SW 1271 (cell line): ENCODE measurements at regions not wholly inside any gene's neighbourhood (a gene's known extent, or its start where the extent isn't known, plus 50 kb on each side); places are given as distances from the start of the nearest gene placed in this dataset.
"Not testable (repeated sequence)": the region's sequence is repeated elsewhere in the genome, so short reads cannot be mapped to it uniquely, and the experiment has no call there.

Source experiments
- DNase-seq, 2 experiments: peaks; one replicate each; lab custom pipeline; 2025; lab: John Stamatoyannopoulos, UW

DNA sequence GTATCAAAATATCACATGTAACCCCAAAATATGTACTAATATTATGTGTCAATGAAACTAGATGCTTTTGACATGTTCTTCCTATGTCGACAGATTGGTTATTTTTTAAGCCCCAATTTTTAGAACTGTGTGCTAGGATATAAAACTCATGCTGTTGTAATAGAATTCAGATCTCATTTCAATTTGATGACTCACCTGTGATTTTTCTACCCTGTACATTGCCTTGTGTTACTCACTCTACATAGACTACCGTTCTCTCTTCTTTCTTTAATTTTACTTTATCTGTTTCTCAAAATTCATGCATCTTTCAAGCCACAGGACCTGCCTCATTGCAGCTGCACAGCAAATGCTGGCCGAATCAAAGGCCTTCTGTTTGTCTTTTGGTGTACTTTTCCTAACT is 284.5 kb downstream of the MAT2B start:
- DNase-seq, result no peak

DNA sequence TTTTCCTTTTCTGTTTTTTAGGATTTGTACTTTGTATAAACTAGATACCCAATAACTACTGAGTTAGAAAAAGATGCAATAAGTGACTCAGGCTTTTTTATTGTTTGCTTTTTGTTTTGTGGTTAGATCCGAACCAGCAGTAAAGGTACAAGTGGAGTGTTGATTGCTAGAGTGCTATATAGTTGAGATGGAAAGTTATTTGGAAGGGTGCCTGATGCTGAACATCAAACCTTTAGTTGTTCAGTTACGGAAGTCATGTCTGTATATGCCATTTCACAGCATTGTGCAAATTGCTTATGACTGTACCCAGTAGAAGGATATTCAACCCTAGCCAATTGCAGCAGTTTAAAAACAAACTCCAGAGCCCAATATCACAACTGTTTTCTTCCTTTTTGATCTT is 285.1 kb downstream of the MAT2B start:
- no peak for DNase-seq

DNA sequence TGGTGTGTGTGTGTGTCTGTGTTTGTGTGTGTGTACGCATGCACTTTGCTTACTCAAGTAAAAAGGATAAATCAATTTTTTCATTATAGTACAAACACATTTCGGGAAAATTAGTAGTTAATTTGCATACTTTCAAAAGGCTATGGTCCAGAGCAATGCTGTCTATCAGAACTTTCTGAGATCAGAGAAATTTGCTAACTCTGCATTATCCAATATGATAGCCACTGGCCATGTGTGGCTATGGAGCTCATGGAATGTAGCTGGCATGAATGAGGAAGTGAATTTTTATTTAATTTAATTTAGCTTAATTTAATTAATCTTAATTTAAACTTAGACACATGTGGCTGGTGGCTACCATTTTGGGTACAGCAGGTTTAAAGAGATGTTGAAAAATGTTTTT is 289.6 kb downstream of the MAT2B start:
- DNase-seq, result no peak

DNA sequence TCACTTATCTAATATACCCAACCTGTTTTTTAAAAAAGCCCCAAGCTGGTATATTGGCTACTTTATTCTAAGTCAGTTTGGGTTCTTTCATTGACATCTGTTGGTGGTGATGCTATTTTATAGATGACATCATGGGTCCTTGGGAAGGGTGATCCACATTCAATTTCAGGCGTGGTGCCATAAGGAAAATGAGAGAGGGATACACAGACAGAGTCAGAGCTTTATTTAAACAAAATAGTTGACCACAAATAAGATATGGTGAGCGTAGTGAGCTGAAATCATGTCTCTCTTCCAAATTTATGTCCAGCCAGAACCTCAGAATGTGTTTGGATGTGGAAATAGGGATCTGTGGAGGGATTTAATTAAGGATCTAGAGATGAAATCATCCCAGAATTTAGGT is 302.4 kb downstream of the MAT2B start:
- no peak for DNase-seq

DNA sequence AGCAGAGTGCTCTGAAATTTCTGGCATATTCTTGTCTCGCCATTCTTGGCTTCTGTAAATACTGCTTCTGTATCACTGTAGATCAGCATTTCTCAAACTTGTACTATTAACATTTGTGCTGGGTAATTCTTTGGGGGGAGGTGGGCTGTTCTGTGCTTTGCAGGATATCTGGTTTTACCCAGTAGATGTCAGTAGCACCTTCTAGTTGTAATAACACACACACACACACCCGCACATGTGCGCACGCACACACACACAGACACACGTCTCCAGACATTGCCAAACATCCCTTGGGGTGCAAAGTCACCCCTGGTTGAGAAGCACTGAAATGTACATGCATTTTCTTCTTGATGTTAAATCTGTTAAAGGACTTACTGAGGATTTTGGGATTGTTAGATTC is 304.1 kb downstream of the MAT2B start:
- DNase-seq, result no peak

DNA sequence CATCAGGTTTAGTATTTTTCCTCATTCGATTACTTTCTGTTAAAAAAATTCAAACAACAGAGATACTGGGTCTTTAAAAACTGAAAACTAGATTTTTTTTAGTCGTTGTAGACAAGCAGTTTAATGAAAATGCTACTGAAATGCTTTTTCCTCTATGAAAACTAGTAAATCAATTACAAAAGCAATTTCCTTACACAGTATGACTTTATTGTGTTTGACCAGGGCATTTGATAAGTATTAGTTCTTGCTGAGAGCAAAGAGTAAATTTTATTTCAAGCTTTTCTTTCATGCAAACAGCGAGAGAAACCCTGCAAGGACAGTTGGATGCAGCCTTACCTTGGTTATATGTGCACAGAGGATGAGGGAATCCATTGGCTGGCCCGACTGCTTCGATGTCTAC is 308.5 kb downstream of the MAT2B start:
- no peak for DNase-seq

DNA sequence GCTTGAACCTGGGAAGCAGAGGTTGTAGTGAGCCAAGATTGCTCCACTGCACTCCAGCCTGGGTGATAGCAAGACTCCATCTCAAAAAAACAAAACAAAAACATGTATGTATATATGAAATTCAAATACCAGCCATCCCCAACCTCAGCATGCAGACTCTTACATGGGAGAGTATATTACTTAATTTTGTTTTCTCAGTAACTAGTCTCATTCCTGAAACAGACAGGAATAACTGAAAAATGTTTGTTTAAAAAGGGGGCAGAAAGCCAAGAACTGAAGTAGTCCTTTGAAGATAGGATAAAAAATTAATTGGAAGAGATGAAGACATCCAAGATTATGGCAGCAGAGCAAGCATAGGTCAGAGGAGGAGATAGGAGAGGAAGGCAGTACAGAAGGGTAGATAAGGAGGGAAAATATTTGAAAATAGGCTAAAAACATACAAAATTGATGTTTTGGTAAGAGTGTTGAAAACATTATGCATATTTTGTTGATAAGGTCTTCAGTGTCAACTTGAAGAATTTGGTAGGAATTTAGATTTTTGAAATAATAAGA is 309.9 kb downstream of the MAT2B start:
- no peak for DNase-seq

DNA sequence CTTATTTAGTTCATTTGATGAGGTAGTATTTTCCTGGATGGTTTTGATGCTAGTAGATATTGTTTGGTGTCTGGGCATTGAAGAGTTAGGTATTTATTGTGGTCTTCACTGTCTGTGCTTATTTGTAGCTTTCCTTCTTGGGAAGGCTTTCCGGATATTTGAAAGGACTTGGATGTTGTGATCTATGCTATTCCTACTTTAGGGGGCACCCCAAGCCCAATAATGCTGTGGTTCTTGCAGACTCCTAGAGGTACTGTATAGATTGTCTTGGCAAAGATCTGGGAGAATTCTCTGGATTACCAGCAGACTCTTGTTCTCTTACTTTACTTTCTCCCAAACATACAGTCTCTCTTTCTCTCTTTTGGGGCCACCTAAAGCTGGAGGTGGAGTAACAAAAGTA is 315.7 kb downstream of the MAT2B start:
- DNase-seq, result no peak

DNA sequence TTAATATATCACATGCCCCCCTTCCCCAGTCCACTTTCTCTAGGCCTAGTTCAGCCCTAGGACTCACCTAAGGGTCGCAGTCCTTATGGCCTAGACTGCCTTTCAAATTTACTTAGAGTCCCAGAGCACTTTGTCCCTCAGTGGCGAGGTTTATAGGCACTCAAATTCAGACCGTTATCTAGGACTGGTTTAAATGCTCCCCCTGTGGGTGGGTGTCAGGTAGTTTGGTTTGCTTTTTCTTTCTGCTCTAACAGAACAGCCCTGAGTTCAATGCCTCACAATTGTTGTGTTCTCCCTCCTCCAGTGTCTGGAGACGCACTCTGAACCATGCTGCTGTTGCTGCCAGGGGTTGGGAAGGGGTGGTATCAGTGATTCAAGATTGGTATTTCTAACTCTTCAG is 317.1 kb downstream of the MAT2B start:
- no peak for DNase-seq

DNA sequence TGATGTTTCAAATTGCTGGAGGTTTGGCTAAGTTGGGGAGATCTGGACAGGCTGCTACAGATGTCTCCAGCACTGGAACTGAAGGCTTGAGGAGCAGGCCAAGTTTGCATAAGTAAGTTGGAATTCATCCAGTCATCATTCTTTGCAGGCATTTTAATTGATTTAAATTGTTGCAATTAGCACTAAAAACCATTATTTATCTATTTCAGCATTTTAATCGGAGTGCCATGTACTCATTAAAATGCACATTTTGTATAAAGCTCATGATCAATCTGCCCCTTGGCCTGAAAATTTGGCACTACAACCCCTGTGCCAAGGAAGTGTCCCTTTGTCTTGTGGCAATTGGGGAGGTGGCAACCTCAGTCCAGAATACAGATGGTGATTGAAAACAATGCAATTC is 320.2 kb downstream of the MAT2B start:
- no peak for DNase-seq

DNA sequence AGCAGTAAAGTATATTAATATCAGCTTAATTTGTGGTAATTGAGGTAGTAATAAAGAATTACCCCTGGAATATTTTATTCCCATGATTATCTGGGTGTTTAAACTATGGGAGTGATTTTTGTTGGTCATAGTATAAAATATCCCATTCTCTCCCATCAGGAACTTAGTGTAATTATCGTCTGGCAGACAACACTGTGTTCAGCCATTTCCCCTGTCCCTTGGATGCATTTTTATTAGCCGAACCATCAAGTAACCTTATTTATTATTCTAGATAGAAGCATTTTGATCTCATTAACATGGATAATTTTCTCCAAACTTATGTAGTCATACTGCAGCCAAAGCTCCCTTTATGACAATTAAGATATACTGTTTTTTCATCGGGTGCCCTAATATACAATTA is 320.8 kb downstream of the MAT2B start:
- no peak for DNase-seq

DNA sequence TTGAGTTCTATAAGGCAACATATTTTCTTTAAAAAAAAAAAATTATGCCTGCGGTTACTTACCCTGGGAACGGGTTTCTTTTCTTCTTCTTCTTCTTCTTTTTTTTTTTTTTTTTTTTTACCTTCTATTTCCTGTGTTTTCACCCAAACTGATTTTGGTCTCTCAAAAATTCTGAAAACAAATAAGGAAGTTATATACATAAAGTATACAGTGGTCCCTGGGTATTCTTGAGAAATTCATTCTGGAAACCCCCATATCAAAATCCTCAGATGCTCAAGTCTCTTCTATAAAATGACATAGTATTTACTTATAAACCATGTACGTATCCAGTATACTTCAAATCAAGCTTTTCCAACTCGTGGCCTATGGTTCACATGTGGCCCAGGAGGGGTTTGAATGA is 326.7 kb downstream of the MAT2B start:
- no peak for DNase-seq

DNA sequence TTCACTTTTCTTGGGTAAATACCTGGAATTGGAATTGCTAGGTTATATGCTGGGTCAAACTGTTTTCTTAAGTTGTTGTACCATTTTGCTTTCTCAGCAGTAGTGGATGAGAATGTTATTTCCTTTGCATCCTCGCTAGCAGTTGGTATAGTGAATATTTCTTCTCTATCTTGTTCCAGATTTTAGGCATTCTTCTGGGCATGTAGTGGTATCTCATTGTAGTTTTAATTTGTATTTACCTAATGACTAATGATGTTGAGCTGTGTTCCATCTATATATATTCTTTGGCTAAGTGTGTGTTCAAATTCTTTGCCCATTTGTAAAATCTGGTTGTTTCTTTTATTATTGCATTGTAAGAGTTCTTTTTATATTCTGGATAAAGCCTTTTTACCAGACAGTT is 333.3 kb downstream of the MAT2B start:
- DNase-seq, result no peak

DNA sequence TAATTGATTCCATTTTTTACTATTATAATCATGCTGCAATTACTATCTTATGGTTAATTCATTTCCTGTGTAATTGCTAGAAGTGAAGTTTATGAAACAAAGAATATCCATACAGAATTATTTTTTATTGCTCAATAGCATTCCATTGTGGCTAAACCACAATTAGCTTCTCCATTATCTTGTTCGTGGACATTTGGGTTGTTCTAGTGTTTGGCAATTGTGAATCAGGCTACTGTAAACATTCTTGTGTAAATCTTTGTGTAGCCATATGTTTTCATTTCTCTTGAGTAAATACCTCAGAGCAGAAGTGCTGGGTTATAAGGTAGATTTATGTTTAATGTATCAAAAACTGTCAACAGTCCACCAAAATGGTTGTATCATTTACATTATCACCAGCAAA is 341.1 kb downstream of the MAT2B start:
- no peak for DNase-seq

DNA sequence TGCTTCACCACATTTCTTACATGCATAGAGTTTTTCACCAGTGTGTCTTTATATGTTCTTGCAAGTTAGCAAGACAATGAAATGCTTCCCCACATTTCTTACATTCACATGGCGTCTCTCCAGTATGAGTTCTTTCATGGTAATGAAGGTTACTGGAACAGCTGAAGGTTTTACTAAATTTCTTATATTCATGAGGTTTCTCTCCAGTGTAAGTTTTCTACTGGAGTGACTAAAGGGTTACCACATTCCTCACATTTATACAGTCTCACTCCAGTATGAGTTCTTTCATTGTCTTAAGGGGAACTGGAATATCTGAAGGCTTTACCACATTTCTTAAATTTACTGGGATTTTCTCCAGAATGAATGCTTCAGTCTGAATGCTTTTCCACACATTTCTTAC is 350.3 kb downstream of the MAT2B start:
- no peak for DNase-seq

DNA sequence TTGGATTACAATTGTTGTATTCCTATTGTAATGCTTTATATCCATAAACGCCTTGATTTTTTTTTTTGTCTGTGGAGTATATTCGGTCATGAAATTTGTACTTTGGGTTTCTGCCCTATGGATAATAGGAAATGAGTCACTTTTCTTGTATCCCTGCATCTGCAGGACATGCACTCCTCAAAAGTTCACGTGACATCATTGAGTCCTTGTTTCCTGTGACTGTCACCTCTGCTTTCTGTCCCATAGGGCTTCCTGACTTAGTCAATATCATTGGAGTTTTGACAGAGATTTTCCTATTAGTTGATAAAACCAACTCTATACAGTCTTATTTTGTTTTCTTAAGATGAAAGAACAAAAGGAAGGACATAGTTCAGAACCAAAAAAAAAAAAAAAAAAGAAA is 356.3 kb downstream of the MAT2B start:
- DNase-seq, result peak; percentile 29 to 40

DNA sequence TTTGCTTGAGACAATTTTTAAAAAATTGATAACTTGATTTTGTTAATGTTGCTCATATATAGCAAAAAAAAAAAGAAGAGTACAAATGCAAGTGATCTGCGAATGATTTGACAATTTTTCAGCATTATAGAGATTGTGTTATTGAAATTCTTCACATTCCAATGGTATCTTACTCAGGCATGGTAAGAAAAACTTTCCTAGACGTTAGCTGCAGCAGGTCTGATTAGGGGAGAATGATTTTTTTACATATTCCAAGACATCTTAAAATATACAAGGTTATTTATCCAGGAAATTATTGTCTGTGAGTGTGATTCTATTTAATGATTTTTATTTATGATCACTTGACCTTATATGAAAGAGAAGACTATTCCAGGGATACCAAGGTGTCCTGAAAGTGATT is 361.9 kb downstream of the MAT2B start:
- DNase-seq, result peak in 1 of 2 experiments; percentile 10

DNA sequence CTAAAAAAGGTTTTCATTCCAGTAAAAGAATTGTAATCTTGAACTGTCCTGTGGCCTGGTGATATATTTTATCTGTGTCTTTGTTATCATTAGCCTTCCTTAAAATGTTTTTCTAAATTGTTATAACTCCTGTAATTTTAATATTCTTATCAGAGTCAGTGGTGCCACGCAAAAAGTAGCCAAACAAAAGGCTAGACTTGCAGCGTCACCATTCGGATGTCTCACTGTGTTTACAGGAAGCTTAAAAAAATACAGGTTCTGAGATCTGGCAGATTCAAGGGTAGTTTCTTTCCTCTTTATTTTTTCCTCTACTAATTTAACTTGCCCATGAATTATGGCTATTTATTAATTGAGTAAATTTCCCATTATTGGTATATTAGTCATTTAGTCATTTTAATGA is 362.3 kb downstream of the MAT2B start:
- no peak for DNase-seq

DNA sequence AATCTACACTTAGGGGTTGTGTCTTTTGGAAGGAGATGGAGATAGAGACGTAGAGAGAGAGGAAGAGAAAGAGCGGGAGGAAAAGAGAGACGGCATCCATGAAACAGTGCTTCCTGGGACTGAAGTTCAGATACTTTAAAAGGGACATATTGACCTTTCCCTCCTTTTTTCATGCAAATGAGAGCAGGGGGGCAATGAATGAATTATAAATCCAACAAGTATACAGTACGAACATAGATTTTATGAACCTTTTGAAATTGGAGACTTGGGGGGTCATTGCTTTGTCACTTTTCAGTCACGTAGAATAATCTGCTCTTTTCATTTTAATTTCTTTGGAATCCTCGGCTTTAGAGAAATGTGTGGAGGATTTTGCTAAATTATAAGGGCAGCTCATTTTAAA is 364.2 kb downstream of the MAT2B start:
- no peak for DNase-seq

DNA sequence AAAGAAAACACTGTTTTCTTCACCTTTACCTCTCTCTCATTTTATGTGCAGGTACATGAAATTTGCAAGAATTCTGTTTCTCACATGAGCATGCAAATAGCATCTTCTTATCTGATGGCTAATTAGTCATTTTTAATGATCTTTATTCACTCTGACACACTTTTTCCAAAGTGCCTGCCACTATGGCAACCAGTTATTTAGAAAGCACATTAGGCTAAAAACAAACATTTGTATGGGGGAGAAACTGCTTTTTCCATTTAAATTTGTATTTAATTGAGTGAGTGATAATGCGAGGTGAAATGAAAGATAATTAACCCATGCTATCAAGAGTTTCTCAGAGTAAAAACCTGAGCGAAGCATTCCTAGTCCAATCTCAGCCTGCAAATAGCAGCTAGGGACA is 365.0 kb downstream of the MAT2B start:
- DNase-seq, result no peak

DNA sequence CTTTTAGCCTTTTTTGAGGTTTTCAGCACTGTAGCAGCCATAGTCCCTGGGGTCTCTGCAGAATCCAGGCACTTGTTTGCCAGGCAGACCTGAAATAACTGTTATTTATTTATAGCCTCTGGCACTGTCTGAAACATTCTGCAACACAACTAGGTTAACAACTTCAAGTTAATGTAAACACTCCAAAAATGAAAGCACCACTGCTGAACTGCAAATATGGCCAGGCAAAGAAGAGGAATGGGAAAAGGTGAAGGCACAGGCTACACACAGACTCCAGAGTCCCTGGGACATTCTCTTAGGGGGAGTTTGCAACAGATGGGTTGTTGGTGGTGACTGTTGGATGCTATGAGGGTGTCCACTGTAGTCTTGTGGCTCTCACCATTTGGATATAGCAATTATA is 369.0 kb downstream of the MAT2B start:
- DNase-seq, result no peak

DNA sequence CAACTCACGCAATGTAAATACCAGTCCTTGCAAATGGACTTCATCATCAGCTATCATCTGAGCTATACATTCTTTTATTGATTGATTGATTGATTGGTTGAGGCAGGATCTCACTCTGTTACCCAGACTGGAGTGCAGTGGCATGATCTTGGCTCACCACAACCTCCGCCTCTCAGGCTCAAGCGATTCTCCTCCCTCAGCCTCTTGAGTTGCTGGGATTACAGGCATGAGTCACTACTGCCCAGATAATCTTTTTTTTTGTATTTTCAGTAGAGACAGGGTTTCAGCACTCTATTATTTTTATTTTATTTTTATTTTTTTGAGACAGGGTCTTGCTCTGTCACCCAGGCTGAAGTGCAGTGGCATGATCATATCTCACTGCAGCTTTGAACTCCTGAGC is 369.5 kb downstream of the MAT2B start:
- DNase-seq, result not testable (repeated sequence)

DNA sequence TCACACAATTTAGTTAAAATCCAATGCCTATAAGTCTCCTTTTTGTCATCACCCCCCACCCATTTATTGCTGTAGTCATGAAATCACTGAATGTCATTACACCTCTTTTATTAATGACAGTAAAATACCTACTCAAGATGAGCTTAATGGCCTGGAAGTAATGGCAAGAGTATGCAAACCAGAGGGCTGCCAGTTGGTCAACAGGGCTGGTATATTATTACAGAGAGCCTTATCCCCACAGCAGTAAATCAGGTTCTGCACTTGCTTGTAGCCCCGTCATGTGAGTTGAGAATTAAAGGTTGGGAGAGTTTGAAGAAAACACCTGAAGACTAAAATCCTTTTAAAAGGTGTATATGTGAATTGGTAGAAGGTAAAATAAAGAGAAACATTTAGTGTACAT is 372.4 kb downstream of the MAT2B start:
- no peak for DNase-seq

DNA sequence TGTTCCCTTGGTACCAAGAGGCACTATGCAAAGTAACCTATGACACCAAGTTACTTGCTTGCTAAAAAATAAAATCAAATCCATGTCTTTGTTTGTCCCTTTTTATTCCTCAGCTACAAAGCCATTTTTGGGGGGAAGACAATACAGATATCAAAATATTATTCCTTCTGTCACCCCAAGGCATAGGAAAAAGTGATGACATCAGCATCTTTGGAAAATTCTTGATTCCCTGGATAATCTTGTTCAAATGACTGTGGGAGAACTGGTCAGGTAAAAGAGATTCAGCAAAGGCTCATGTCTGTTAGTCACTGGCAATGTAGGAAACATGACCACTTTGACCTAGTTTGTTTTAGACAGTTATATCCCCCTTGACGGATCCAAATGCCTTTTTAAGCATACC is 373.1 kb downstream of the MAT2B start:
- no peak for DNase-seq

DNA sequence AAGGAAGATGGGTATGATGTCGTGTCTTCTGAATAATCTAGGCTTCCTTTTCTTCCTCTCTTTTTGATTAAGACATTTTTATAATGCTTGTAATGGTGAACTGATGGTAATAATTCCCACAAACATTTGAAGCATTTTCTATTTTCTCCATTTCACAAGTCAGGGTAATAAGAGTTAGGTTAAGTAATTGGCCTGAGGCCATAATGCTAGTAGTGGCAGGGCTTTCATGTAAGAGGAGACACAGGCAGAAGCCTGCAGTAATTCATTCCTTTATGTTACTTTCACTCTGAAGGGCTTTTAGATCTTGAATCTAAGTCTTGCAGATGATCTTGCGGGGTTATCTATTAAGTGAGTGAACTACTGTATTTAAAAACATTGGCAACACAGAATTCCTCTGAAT is 374.9 kb downstream of the MAT2B start:
- no peak for DNase-seq
